ENCODE measurements at regions not wholly inside any gene's neighbourhood (a gene's known extent, or its start where the extent isn't known, plus 50 kb on each side); places are given as distances from the start of the nearest gene placed in this dataset.
A peak's percentile ranks its signal among the peaks of the same experiment; 100 is the strongest.

DNA sequence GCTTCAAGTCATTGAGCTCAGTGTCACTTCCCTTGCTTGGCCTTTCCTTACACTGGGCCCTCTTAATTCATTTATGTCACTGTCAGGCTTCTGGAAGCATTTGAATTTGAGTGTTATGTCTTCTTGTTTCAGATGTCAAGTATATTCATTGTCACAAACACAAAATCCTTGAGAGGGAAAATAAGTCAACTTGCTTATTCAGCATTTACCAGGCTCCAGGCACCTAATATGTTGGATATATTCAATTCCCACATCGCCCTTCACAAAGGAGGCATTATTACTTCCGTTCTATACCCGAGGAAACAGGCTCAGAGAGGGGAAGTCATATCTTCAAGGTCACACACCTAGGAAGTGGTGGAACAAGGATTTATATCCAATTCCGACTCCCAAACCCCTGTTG lies 121.1 kb upstream of the SMIM23 start:
- Mint-ChIP-seq H3K36me3 (ENCODE audit: low read depth) (no peaks in the 10 kb centered on the region), H3K4me3 (ENCODE audit: unreplicated experiment) (no peak overlapping the region), H3K4me1 (ENCODE audit: low read depth) (peaks cover 52% of the 10 kb centered on the region), H3K27me3 (ENCODE audit: low read depth) (no peaks in the 10 kb centered on the region), H3K27ac (ENCODE audit: unreplicated experiment) (no peak overlapping the region), H3K9me3 (ENCODE audit: low read depth) (peaks cover 6% of the 10 kb centered on the region)
- DNase-seq (ENCODE audit: low spot score) = no peak
- TF ChIP-seq, protein P1, sequence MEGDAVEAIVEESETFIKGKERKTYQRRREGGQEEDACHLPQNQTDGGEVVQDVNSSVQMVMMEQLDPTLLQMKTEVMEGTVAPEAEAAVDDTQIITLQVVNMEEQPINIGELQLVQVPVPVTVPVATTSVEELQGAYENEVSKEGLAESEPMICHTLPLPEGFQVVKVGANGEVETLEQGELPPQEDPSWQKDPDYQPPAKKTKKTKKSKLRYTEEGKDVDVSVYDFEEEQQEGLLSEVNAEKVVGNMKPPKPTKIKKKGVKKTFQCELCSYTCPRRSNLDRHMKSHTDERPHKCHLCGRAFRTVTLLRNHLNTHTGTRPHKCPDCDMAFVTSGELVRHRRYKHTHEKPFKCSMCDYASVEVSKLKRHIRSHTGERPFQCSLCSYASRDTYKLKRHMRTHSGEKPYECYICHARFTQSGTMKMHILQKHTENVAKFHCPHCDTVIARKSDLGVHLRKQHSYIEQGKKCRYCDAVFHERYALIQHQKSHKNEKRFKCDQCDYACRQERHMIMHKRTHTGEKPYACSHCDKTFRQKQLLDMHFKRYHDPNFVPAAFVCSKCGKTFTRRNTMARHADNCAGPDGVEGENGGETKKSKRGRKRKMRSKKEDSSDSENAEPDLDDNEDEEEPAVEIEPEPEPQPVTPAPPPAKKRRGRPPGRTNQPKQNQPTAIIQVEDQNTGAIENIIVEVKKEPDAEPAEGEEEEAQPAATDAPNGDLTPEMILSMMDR (IDR thresholded peaks at IDR 0.05) = no peak

GRCh38 chr5:171666815-171667214 lies 118.8 kb upstream of the SMIM23 start:
- no peaks in the 10 kb centered on the region for H3K36me3 Mint-ChIP-seq (ENCODE audit: low read depth)
- no peaks in the 10 kb centered on the region for H3K27me3 Mint-ChIP-seq (ENCODE audit: low read depth)
- H3K9me3 Mint-ChIP-seq (ENCODE audit: low read depth) = peaks cover 6% of the 10 kb centered on the region
- TF ChIP-seq, protein P1 (IDR thresholded peaks at IDR 0.05) = no peak
- H3K4me3 Mint-ChIP-seq (ENCODE audit: unreplicated experiment) = no peak overlapping the region
- no peak overlapping the region for H3K27ac Mint-ChIP-seq (ENCODE audit: unreplicated experiment)
- DNase-seq (ENCODE audit: low spot score) = no peak
- H3K4me1 Mint-ChIP-seq (ENCODE audit: low read depth) = peaks cover 32% of the 10 kb centered on the region

- H3K4me1 Mint-ChIP-seq (ENCODE audit: low read depth) = peaks cover 26% of the 10 kb centered on the region
- H3K4me3 Mint-ChIP-seq (ENCODE audit: unreplicated experiment) = no peak overlapping the region
- peak overlapping the region; percentile 81 for H3K27ac Mint-ChIP-seq (ENCODE audit: unreplicated experiment)
- peaks cover 6% of the 10 kb centered on the region for H3K9me3 Mint-ChIP-seq (ENCODE audit: low read depth)
- H3K36me3 Mint-ChIP-seq (ENCODE audit: low read depth) = no peaks in the 10 kb centered on the region
- H3K27me3 Mint-ChIP-seq (ENCODE audit: low read depth) = no peaks in the 10 kb centered on the region
- DNase-seq (ENCODE audit: low spot score) = no peak
- TF ChIP-seq, protein P1 (IDR thresholded peaks at IDR 0.05) = peak; percentile 50
Measured at GRCh38 chr5:171667341-171668096, 118.1 kb upstream of the SMIM23 start.

- Mint-ChIP-seq H3K4me1 (ENCODE audit: low read depth) (peaks cover 26% of the 10 kb centered on the region), H3K27ac (ENCODE audit: unreplicated experiment) (peak overlapping the region; percentile 81), H3K9me3 (ENCODE audit: low read depth) (peaks cover 6% of the 10 kb centered on the region), H3K27me3 (ENCODE audit: low read depth) (no peaks in the 10 kb centered on the region), H3K36me3 (ENCODE audit: low read depth) (no peaks in the 10 kb centered on the region), H3K4me3 (ENCODE audit: unreplicated experiment) (no peak overlapping the region)
- TF ChIP-seq, protein P1 (IDR thresholded peaks at IDR 0.05) = no peak
- DNase-seq (ENCODE audit: low spot score) = no peak
Measured at GRCh38 chr5:171668097-171668412, 117.6 kb upstream of the SMIM23 start.

GRCh38 chr5:171669571-171669970 lies 116.0 kb upstream of the SMIM23 start:
- Mint-ChIP-seq H3K36me3 (ENCODE audit: low read depth) (no peaks in the 10 kb centered on the region), H3K27ac (ENCODE audit: unreplicated experiment) (no peak overlapping the region), H3K4me3 (ENCODE audit: unreplicated experiment) (no peak overlapping the region), H3K27me3 (ENCODE audit: low read depth) (no peaks in the 10 kb centered on the region), H3K9me3 (ENCODE audit: low read depth) (peaks cover 6% of the 10 kb centered on the region), H3K4me1 (ENCODE audit: low read depth) (peaks cover 26% of the 10 kb centered on the region)
- TF ChIP-seq, protein P1 (IDR thresholded peaks at IDR 0.05) = no peak
- DNase-seq (ENCODE audit: low spot score) = no peak
